Hematopoietic multipotent progenitor cell (in vitro differentiated cells): ENCODE measurements at regions not wholly inside any gene's neighbourhood (a gene's known extent, or its start where the extent isn't known, plus 50 kb on each side); places are given as distances from the start of the nearest gene placed in this dataset.

Experiments
- DNase-seq, 3 donors: peaks; one replicate each; pipeline ENCODE4 v3.0.0-alpha.2; 2011 to 2015; ENCODE audit warnings: low read depth in 2 of 3, low spot score in 2 of 3

- peak; percentile 45 to 73 (median 46) for DNase-seq
Measured at GRCh38 chrX:16436348-16437188, 213.4 kb upstream of the S100G start.

GRCh38 chrX:16440446-16440845, 209.5 kb upstream of the S100G start:
- no peak for DNase-seq

GRCh38 chrX:16444353-16444752, 205.6 kb upstream of the S100G start:
- no peak for DNase-seq

GRCh38 chrX:16445166-16445752, 204.7 kb upstream of the S100G start:
- DNase-seq, result peak in 2 of 3 donors; percentile 12 to 45

GRCh38 chrX:16451334-16451733, 198.6 kb upstream of the S100G start:
- DNase-seq, result no peak

- no peak for DNase-seq
Measured at GRCh38 chrX:16454926-16455325, 195.0 kb upstream of the S100G start.

GRCh38 chrX:16457239-16457638, 192.7 kb upstream of the S100G start:
- no peak for DNase-seq

- DNase-seq, result no peak
Measured at GRCh38 chrX:16458208-16458607, 191.8 kb upstream of the S100G start.

- no peak for DNase-seq
Measured at GRCh38 chrX:16459008-16459407, 190.9 kb upstream of the S100G start.

GRCh38 chrX:16461968-16462367, 188.0 kb upstream of the S100G start:
- no peak for DNase-seq

GRCh38 chrX:16462912-16463311, 187.0 kb upstream of the S100G start:
- no peak for DNase-seq

GRCh38 chrX:16464369-16464768, 185.6 kb upstream of the S100G start:
- DNase-seq, result no peak

- no peak for DNase-seq
Measured at GRCh38 chrX:16465081-16465876, 184.7 kb upstream of the S100G start.

GRCh38 chrX:16466640-16467432, 183.1 kb upstream of the S100G start:
- no peak for DNase-seq

GRCh38 chrX:16469870-16470269, 180.1 kb upstream of the S100G start:
- no peak for DNase-seq

- no peak for DNase-seq
Measured at GRCh38 chrX:16472345-16472744, 177.6 kb upstream of the S100G start.

GRCh38 chrX:16474511-16474910, 175.4 kb upstream of the S100G start:
- DNase-seq, result no peak

GRCh38 chrX:16476009-16476408, 173.9 kb upstream of the S100G start:
- DNase-seq, result no peak

- DNase-seq, result no peak
Measured at GRCh38 chrX:16476692-16477091, 173.3 kb upstream of the S100G start.

GRCh38 chrX:16479206-16479869, 170.6 kb upstream of the S100G start:
- no peak for DNase-seq
